ENCODE measurements at regions not wholly inside any gene's neighbourhood (a gene's known extent, or its start where the extent isn't known, plus 50 kb on each side); places are given as distances from the start of the nearest gene placed in this dataset.

DNA sequence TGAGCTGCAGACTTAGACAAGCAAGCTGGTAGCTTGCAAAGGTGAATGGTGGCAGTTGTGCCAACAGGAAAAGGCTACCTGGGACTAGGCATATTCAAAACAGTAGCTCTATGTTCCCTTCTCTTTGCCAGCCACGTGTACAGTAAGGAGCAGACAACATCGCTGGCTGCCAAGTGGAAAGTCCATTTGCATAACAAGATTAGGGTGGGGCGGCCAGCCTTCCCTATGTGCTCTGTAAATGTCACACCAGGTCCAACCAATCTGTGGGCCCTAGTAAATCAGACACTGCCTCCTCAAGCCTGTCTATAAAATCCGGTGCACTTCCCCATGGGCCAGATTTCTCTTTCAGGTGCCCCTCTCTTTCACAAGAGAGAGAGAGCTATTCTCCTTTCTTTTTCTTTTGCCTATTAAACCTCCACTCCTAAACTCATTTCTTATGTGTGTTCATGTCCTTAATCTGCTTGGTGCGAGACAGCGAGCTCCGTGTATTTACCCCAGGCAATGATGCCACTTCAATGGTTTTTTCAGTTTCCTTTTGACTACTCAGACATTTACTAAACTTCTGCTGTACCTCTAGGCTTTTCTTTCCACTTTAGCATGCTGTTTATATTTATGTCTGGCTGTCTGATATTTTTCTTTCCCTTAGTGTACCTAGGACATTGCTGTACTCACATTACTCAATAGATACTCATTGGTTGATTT lies 297.4 kb upstream of the GCFC2 start:
- no peak for TF ChIP-seq EZH2phosphoT487 (IDR thresholded peaks at IDR 0.05; ENCODE audit: borderline replicate concordance, low read length)
- TF ChIP-seq, protein P1, sequence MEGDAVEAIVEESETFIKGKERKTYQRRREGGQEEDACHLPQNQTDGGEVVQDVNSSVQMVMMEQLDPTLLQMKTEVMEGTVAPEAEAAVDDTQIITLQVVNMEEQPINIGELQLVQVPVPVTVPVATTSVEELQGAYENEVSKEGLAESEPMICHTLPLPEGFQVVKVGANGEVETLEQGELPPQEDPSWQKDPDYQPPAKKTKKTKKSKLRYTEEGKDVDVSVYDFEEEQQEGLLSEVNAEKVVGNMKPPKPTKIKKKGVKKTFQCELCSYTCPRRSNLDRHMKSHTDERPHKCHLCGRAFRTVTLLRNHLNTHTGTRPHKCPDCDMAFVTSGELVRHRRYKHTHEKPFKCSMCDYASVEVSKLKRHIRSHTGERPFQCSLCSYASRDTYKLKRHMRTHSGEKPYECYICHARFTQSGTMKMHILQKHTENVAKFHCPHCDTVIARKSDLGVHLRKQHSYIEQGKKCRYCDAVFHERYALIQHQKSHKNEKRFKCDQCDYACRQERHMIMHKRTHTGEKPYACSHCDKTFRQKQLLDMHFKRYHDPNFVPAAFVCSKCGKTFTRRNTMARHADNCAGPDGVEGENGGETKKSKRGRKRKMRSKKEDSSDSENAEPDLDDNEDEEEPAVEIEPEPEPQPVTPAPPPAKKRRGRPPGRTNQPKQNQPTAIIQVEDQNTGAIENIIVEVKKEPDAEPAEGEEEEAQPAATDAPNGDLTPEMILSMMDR (IDR thresholded peaks at IDR 0.05; ENCODE audit: low read depth, low read length, poor library complexity, severe bottlenecking): no peak
